MM.1S (cell line): ENCODE measurements at regions not wholly inside any gene's neighbourhood (a gene's known extent, or its start where the extent isn't known, plus 50 kb on each side); places are given as distances from the start of the nearest gene placed in this dataset.

ENCODE experiments used
- DNase-seq: peaks from one replicate; pipeline ENCODE4 v3.0.0-alpha.2; 2015
- H2AFZ ChIP-seq: fragments of 300-600 bp; sonication (generic); 2 replicates; pipeline ENCODE4 v1.6.0; 2016; ENCODE audit warnings: antibody characterized with exemption, low read length
- H3F3A ChIP-seq: fragments of 300-600 bp; sonication (generic); 2 replicates; pipeline ENCODE4 v1.6.1; 2016; ENCODE audit warnings: mild to moderate bottlenecking, antibody characterized with exemption, low read length, moderate library complexity, mixed read lengths; ENCODE audit not compliant: insufficient read depth
- H3K27ac ChIP-seq: fragments of 300-600 bp; sonication (generic); 2 replicates; pipeline ENCODE4 v1.5.1; 2016; ENCODE audit warnings: mild to moderate bottlenecking, low read length
- H3K27me3 ChIP-seq: fragments of 300-600 bp; sonication (generic); replicated peaks from 2 replicates; pipeline ENCODE4 v1.6.0; 2016; ENCODE audit warnings: low read length; ENCODE audit not compliant: insufficient read depth
- H3K36me3 ChIP-seq: fragments of 300-600 bp; sonication (generic); replicated peaks from 2 replicates; pipeline ENCODE4 v1.6.1; 2016; ENCODE audit warnings: mild to moderate bottlenecking, low read length, mixed read lengths; ENCODE audit not compliant: insufficient read depth
- H3K4me1 ChIP-seq: fragments of 300-600 bp; sonication (generic); 2 replicates; pipeline ENCODE4 v1.6.1; 2016; ENCODE audit warnings: low read length, mixed read lengths
- H3K4me2 ChIP-seq: fragments of 300-600 bp; sonication (generic); 2 replicates; pipeline ENCODE4 v1.6.0; 2016; ENCODE audit warnings: low read depth, low read length
- H3K4me3 ChIP-seq: fragments of 300-600 bp; sonication (generic); 2 replicates; pipeline ENCODE4 v1.5.1; 2016; ENCODE audit warnings: low read length, mixed read lengths
- H3K79me2 ChIP-seq: fragments of 300-600 bp; sonication (generic); 2 replicates; pipeline ENCODE4 v1.6.1; 2016; ENCODE audit warnings: mixed run types, low read length, mixed read lengths
- H3K9ac ChIP-seq: fragments of 300-600 bp; sonication (generic); 2 replicates; pipeline ENCODE4 v1.6.1; 2016; ENCODE audit warnings: low read length, mixed read lengths
- H3K9me2 ChIP-seq: fragments of 300-600 bp; sonication (generic); replicated peaks from 2 replicates; pipeline ENCODE4 v1.6.1; 2016; ENCODE audit warnings: mild to moderate bottlenecking, low read length, mixed read lengths; ENCODE audit not compliant: insufficient read depth
- H3K9me3 ChIP-seq: fragments of 300-600 bp; sonication (generic); replicated peaks from 2 replicates; pipeline ENCODE4 v1.6.1; 2016; ENCODE audit warnings: mild to moderate bottlenecking, low read length, mixed read lengths; ENCODE audit not compliant: insufficient read depth
- H4K20me1 ChIP-seq: fragments of 300-600 bp; sonication (generic); 2 replicates; pipeline ENCODE4 v1.6.1; 2016; ENCODE audit warnings: mild to moderate bottlenecking, low read length, moderate library complexity, mixed read lengths; ENCODE audit not compliant: insufficient read depth
- EZH2 ChIP-seq: fragments of 300-600 bp; sonication (generic); optimal IDR thresholded peaks from 2 replicates; pipeline ENCODE3; 2017; ENCODE audit warnings: low read depth, mild to moderate bottlenecking, antibody characterized with exemption, low read length, mixed read lengths
- EZH2phosphoT487 ChIP-seq: fragments of 300-600 bp; sonication (generic); IDR thresholded peaks from 2 replicates; pipeline ENCODE4 v1.6.1; 2018; ENCODE audit warnings: antibody characterized with exemption, low read length
- TF ChIP-seq, protein P1 (sequence below): fragments of 300-600 bp; sonication (generic); IDR thresholded peaks from 2 replicates; pipeline ENCODE4 v1.5.1; 2016; ENCODE audit warnings: antibody characterized with exemption, low read length, mixed read lengths

GRCh38 chr1:60290393-60290792 lies 216.8 kb upstream of the C1orf87 start:
- Histone ChIP-seq H3K27me3 (no peaks in the 10 kb centered on the region), H3K79me2 (no peaks in the 10 kb centered on the region), H3K4me2 (no peak overlapping the region), H4K20me1 (no peaks in the 10 kb centered on the region), H3K9ac (no peak overlapping the region), H3K9me3 (no peaks in the 10 kb centered on the region), H2AFZ (no peak overlapping the region), H3K36me3 (no peaks in the 10 kb centered on the region), H3K9me2 (no peaks in the 10 kb centered on the region), H3K27ac (no peak overlapping the region), H3F3A (no peaks in the 10 kb centered on the region), H3K4me1 (no peaks in the 10 kb centered on the region), H3K4me3 (no peak overlapping the region)
- DNase-seq: no peak
- TF ChIP-seq, protein P1, sequence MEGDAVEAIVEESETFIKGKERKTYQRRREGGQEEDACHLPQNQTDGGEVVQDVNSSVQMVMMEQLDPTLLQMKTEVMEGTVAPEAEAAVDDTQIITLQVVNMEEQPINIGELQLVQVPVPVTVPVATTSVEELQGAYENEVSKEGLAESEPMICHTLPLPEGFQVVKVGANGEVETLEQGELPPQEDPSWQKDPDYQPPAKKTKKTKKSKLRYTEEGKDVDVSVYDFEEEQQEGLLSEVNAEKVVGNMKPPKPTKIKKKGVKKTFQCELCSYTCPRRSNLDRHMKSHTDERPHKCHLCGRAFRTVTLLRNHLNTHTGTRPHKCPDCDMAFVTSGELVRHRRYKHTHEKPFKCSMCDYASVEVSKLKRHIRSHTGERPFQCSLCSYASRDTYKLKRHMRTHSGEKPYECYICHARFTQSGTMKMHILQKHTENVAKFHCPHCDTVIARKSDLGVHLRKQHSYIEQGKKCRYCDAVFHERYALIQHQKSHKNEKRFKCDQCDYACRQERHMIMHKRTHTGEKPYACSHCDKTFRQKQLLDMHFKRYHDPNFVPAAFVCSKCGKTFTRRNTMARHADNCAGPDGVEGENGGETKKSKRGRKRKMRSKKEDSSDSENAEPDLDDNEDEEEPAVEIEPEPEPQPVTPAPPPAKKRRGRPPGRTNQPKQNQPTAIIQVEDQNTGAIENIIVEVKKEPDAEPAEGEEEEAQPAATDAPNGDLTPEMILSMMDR: no peak
- TF ChIP-seq EZH2 (no peak), EZH2phosphoT487 (no peak)

DNA sequence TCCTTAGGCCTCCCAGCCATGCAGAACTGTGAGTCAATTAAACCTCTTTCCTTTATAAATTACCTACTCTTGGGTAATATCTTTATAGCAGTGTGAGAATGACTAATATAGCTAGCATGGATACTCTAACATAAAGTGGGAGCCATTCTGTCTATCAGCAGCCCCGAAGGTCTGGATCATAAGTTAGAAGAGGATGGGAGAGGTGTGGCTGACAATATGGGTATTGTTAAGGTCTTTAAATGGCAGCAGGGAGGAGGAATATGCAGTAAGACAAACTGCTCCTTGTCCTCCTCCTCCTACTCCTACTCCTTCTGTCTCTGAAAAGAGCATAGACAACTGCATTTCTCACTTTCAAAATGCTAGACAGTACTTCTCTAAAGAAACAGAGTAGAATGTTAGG lies 214.0 kb upstream of the C1orf87 start:
- Histone ChIP-seq H3K9me2 (no peaks in the 10 kb centered on the region), H2AFZ (no peak overlapping the region), H3F3A (no peaks in the 10 kb centered on the region), H3K4me2 (no peak overlapping the region), H3K9me3 (no peaks in the 10 kb centered on the region), H3K4me1 (no peaks in the 10 kb centered on the region), H3K27me3 (no peaks in the 10 kb centered on the region), H4K20me1 (no peaks in the 10 kb centered on the region), H3K36me3 (no peaks in the 10 kb centered on the region), H3K79me2 (no peaks in the 10 kb centered on the region), H3K27ac (no peak overlapping the region), H3K4me3 (no peak overlapping the region), H3K9ac (no peak overlapping the region)
- TF ChIP-seq, protein P1: no peak
- no peak for TF ChIP-seq EZH2
- TF ChIP-seq EZH2phosphoT487: no peak
- DNase-seq: no peak

DNA sequence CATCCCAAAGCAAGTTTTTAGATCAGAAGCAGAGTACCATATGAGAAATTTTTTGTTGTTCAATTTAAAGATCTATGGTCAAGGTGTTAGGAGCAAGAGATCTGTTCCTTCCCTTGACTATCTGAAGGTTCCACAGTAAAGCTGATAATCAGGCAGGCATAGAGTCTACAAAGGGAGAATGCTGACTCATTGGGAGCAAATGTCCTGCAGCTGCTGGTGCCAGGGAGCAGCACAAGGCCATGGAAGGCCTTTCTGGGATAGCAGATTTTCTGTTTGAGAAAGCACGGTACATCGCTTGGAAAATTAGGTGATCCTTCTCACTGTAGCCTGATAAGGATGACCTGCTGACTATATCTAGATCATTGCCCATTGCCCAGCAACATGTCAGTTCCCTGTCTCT lies 210.1 kb upstream of the C1orf87 start:
- Histone ChIP-seq H3K9me3 (no peaks in the 10 kb centered on the region), H3K27me3 (no peaks in the 10 kb centered on the region), H3K9me2 (no peaks in the 10 kb centered on the region), H4K20me1 (no peaks in the 10 kb centered on the region), H3F3A (no peaks in the 10 kb centered on the region), H3K4me3 (no peak overlapping the region), H2AFZ (no peak overlapping the region), H3K27ac (no peak overlapping the region), H3K4me2 (no peak overlapping the region), H3K36me3 (no peaks in the 10 kb centered on the region), H3K4me1 (0 out of 2 replicates have a peak, but pooled peaks cover 5% of the 10 kb centered on the region), H3K79me2 (no peaks in the 10 kb centered on the region), H3K9ac (no peak overlapping the region)
- no peak for TF ChIP-seq EZH2phosphoT487
- TF ChIP-seq EZH2: no peak
- TF ChIP-seq, protein P1: no peak
- DNase-seq: no peak
